GM23248 (cell line): ENCODE measurements at regions not wholly inside any gene's neighbourhood (a gene's known extent, or its start where the extent isn't known, plus 50 kb on each side); places are given as distances from the start of the nearest gene placed in this dataset.

Experiments used
- EZH2 ChIP-seq: fragments of 200-600 bp; sonication (generic); IDR thresholded peaks from 2 replicates; pipeline ENCODE4 v1.6.1; 2018; ENCODE audit warnings: antibody characterized with exemption, mild to moderate bottlenecking; ENCODE audit not compliant: insufficient read depth, poor library complexity, severe bottlenecking
- EZH2phosphoT487 ChIP-seq: fragments of 200-600 bp; sonication (generic); IDR thresholded peaks from 2 replicates; pipeline ENCODE4 v1.6.1; 2018; ENCODE audit warnings: antibody characterized with exemption, moderate library complexity, mild to moderate bottlenecking, low read depth; ENCODE audit not compliant: insufficient read depth

- TF ChIP-seq EZH2 = no peak
- TF ChIP-seq EZH2phosphoT487 = no peak
These were observed 1255.8 kb downstream of the SLITRK5 start for GRCh38 chr13:88926890-88927502.
